ENCODE measurements at regions not wholly inside any gene's neighbourhood (a gene's known extent, or its start where the extent isn't known, plus 50 kb on each side); places are given as distances from the start of the nearest gene placed in this dataset.

GRCh38 chr4:11736978-11737377 is 308.3 kb upstream of the HS3ST1 start:
- H3K36me3 ChIP-seq (ENCODE audit: control insufficient read depth in 2 of 2, extremely low read depth in 1 of 2, insufficient read depth in 2 of 2, low read length in 2 of 2), result no peaks in the 10 kb centered on the region
- dilution Hi-C loops (cut with MboI; ENCODE audit: extremely low pct_ligation_motif_present, low sequenced_read_pairs), result no loop called here
- TF ChIP-seq CTCF (optimal IDR thresholded peaks at IDR 0.05 in 1 of 3, IDR thresholded peaks at IDR 0.05 in 1 of 3, conservative IDR thresholded peaks at IDR 0.05 in 1 of 3; ENCODE audit: extremely low read depth in 1 of 3, insufficient read depth in 2 of 3, low read length in 3 of 3) (no peak), EZH2 (IDR thresholded peaks at IDR 0.05; ENCODE audit: low read length) (no peak)
- H3K9ac ChIP-seq (ENCODE audit: control insufficient read depth, extremely low read depth, insufficient read depth, low read length), result no peak overlapping the region
- DNase-seq (ENCODE audit: low read depth, low spot score) (no peak), FAIRE-seq (no peak)
- H3K79me2 ChIP-seq (ENCODE audit: control insufficient read depth, insufficient read depth, low read length), result no peaks in the 10 kb centered on the region
- no peaks in the 10 kb centered on the region for H3K9me3 ChIP-seq (ENCODE audit: control insufficient read depth, low read depth, low read length)
- no peak overlapping the region for H3K27ac ChIP-seq (ENCODE audit: control insufficient read depth, insufficient read depth, low read length)
- H3K9me1 ChIP-seq (ENCODE audit: control insufficient read depth, extremely low read depth, insufficient read depth, low read length), result no peaks in the 10 kb centered on the region
- no peaks in the 10 kb centered on the region for H4K20me1 ChIP-seq (ENCODE audit: control insufficient read depth, extremely low read depth, insufficient read depth, low read length)
- no peak overlapping the region for H3K4me3 ChIP-seq (ENCODE audit: control insufficient read depth in 2 of 3, extremely low read depth in 1 of 3, insufficient read depth in 2 of 3, low read depth in 1 of 3, low read length in 3 of 3)
- H3K4me1 ChIP-seq (ENCODE audit: control insufficient read depth, extremely low read depth, insufficient read depth, low read length), result peaks cover 10% of the 10 kb centered on the region
- H3K4me2 ChIP-seq (ENCODE audit: control insufficient read depth, extremely low read depth, insufficient read depth, low read depth, low read length), result no peak overlapping the region
- H2AFZ ChIP-seq (ENCODE audit: control insufficient read depth, low read length), result no peak overlapping the region
- H3K27me3 ChIP-seq (ENCODE audit: control insufficient read depth, extremely low read depth, insufficient read depth, low read length), result no peaks in the 10 kb centered on the region

GRCh38 chr4:11735651-11736050 is 307.0 kb upstream of the HS3ST1 start:
- Histone ChIP-seq H3K9ac (ENCODE audit: control insufficient read depth, extremely low read depth, insufficient read depth, low read length) (no peak overlapping the region), H2AFZ (ENCODE audit: control insufficient read depth, low read length) (no peak overlapping the region), H4K20me1 (ENCODE audit: control insufficient read depth, extremely low read depth, insufficient read depth, low read length) (no peaks in the 10 kb centered on the region), H3K9me1 (ENCODE audit: control insufficient read depth, extremely low read depth, insufficient read depth, low read length) (no peaks in the 10 kb centered on the region), H3K4me3 (ENCODE audit: control insufficient read depth in 2 of 3, extremely low read depth in 1 of 3, insufficient read depth in 2 of 3, low read depth in 1 of 3, low read length in 3 of 3) (no peak overlapping the region), H3K27me3 (ENCODE audit: control insufficient read depth, extremely low read depth, insufficient read depth, low read length) (no peaks in the 10 kb centered on the region), H3K9me3 (ENCODE audit: control insufficient read depth, low read depth, low read length) (no peaks in the 10 kb centered on the region), H3K36me3 (ENCODE audit: control insufficient read depth in 2 of 2, extremely low read depth in 1 of 2, insufficient read depth in 2 of 2, low read length in 2 of 2) (no peaks in the 10 kb centered on the region), H3K27ac (ENCODE audit: control insufficient read depth, insufficient read depth, low read length) (no peak overlapping the region), H3K4me2 (ENCODE audit: control insufficient read depth, extremely low read depth, insufficient read depth, low read depth, low read length) (no peak overlapping the region), H3K4me1 (ENCODE audit: control insufficient read depth, extremely low read depth, insufficient read depth, low read length) (peaks cover under 1% of the 10 kb centered on the region), H3K79me2 (ENCODE audit: control insufficient read depth, insufficient read depth, low read length) (no peaks in the 10 kb centered on the region)
- FAIRE-seq (no peak), DNase-seq (ENCODE audit: low read depth, low spot score) (no peak)
- dilution Hi-C loops (cut with MboI; ENCODE audit: extremely low pct_ligation_motif_present, low sequenced_read_pairs), result no loop called here
- no peak for TF ChIP-seq CTCF (optimal IDR thresholded peaks at IDR 0.05 in 1 of 3, IDR thresholded peaks at IDR 0.05 in 1 of 3, conservative IDR thresholded peaks at IDR 0.05 in 1 of 3; ENCODE audit: extremely low read depth in 1 of 3, insufficient read depth in 2 of 3, low read length in 3 of 3)
- TF ChIP-seq EZH2 (IDR thresholded peaks at IDR 0.05; ENCODE audit: low read length), result no peak

Data from keratinocyte (primary cell).